NCI-H345 (cell line): ENCODE measurements at regions not wholly inside any gene's neighbourhood (a gene's known extent, or its start where the extent isn't known, plus 50 kb on each side); places are given as distances from the start of the nearest gene placed in this dataset.
A peak's percentile ranks its signal among the peaks of the same experiment; 100 is the strongest.

ENCODE experiments used
- DNase-seq: peaks from one replicate; lab custom pipeline; 2025; lab: John Stamatoyannopoulos, UW

DNA sequence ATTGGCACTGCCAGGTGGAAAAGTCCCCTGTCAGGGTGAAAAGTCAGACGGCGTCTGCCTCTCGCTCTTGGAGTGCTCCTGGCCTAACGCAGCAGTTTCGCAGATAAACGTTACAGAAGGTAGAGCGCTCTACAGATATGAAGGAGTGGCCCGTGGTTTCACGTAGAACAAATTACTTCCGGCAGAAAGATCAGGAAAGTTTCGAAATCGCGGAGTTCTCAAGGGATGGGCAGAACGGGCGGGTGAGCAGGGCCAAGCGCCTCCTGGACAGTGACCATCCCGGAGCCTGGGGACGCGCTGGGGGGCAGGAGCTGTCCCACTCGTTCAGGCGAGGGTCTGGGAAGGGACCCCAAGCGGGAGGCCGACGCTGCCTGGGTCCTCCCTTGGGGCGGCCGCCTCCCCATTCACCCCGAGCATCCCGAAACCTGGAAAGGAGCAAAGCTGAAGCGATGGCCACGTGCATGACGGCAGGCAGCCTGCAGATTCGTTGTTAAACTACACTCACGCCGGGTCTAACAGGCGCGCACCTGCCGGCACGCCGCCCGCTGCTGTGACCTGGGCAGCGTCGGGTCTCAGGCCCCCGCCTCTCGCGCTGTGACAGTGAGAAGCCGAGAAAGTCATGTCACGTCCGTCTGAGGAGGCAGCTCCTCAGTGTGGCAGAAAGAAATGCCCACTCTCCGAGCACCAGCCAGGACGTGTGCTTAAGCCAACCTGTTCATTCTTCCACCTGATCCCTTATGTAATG is 122.9 kb upstream of the SALL3 start:
- DNase-seq: no peak

DNA sequence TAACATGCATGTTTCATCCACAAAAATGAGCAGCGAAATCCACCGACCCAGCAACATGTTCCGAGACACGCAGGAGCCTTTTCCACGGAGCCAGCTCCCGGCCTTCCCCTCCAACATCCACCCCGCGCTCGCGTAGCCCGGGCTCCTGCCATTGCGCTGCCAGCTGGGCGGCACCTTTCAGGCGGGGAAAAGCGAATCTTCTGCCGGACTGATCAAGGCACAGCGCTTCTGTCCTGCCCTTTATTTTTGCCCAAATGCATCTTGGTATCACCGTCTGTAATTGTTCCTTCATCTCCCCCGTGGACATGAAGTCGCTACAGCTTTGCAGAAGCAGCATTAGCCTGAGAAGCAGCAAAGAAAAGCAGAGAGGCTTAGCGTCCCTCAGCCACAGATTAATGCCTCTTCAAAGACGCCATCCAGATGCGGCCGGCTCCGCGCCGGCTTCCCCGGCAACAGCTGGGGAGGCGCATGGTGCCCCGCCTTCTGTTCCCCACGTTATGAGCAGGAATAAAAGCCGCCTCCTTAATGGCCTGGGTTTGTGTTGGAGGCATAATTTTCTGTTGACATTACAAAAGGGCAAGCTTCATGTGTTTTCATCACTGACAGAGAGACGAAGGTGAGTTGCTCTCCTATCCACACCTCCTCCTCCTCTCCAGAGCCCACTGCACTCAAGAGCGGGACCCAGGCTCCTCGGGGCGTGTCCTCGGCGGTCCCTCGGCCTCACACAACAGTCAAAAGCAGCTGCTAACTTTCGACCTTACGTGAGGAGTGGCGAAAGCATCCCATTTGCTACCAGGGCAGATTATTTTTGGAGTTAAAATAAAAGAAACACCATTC is 122.1 kb upstream of the SALL3 start:
- no peak for DNase-seq

DNA sequence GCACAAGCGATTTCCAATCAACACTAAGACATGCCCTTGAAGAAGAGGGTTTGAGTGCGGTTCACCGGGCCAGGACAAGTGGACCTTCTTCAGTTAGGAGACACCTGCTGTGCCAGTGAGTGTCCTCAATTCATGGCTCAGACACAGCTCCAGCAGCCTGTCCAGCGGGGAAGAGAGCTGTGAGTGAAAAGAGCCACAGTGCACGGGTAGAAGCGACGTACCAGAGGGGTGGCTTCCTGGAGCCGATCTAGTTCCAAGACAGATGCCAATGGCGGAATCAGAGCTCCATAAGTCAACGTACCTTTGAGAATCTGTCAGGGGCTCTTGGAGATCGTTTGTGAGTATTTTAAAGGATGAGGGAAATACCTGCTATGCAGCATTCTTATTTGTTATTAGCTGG is 119.9 kb upstream of the SALL3 start:
- DNase-seq: peak; percentile 29

DNA sequence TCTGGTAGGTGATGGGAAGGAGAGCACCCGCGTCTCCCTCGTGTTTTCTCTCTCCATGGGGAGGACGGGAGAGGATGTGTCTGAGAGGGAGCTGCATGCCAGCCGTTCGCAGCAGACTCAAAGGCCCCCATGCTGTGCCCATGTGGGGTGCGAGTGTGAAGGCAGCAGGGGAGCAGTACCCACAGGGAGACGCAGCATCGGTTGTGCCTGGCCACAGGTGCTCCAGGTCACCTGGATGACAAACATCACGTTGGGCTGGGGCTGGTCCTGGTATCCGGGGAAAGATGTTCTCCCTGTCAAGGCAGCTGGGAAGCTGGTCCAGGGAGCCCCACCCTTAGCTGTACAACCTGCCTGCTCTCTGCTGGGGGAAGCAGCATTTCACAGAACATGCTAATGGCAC is 119.5 kb upstream of the SALL3 start:
- peak; percentile 67 for DNase-seq

DNA sequence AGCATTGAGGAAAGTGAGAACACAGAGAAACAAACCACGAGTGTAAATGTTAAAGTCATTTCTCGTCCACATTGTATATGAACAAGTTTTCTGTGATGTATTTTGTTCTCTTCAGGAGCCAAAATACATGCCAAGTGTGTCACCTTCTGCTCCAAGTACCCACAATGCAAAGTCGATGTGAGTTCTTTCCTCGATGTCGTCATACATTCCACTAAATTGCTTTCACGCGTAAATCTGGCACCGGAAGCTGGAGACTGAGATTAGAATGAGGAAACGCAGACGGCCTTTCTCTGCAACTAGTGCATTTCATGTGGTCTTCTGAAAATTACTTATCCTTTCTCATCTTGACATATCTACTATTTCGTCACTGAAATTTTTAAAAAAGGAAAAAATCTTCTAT is 118.5 kb upstream of the SALL3 start:
- DNase-seq: no peak

DNA sequence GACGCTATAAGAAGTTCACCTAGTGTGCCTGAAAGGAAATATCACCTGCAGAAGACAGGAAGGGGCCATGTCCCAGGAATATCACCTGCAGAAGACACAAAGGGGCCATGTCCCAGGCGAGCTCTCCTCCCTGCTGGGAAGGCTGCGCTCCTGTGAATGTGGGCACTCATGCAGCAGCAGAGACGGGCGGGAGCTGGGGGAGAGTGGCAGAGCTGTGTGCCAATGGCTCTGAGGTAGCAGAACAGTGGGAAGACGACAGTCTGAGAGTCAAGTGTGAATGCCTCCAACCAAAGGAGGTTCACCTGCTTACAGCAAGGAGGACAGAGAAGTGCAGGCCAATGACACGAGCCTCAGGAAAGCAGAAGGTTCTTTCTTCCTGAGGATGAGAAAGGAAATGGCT is 117.9 kb upstream of the SALL3 start:
- DNase-seq: peak; percentile 61

DNA sequence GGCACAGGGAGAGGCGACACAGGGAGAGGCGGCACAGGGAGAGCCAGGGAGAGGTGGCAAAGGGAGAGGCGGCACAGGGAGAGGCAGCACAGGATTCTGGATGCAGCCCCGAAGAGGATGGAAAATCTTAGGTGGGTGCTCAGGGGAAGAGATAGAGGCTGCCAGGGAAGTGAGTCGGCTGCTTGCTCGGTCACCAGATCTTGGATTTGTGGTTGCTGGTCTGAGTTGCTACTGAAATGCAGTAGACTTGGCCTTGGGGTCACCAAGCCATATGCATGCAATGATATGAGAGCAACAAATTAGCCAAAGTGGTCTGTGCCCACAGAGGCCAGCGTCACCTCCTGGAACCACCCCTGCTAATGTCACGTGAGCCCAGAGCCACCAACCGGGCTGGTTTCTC is 117.2 kb upstream of the SALL3 start:
- no peak for DNase-seq

DNA sequence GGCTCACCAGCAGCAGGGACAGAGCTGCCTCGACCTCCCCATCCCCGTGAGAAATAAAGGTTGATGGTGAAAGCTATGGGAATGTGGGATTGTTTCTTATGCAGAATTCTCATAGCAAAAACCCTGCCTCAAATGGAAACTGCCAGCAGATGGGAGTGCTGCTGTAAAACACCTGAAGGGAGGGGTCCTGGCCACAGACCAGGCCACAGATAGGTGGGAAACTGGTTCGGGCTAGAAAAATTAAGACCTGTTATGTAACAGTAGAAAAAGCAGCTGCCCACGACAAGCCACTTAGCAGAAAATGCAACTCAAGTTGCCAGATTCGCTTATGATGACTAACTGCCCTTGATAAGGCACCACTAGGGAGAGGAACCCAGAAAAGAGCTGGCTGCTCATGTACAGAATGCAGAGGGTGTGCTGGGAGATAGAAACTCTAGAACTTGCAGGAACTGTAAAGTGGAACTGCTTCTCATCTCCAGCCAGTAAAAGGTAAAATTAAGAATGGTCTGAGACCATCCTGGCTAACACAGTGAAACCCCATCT is 114.5 kb upstream of the SALL3 start:
- no peak for DNase-seq

DNA sequence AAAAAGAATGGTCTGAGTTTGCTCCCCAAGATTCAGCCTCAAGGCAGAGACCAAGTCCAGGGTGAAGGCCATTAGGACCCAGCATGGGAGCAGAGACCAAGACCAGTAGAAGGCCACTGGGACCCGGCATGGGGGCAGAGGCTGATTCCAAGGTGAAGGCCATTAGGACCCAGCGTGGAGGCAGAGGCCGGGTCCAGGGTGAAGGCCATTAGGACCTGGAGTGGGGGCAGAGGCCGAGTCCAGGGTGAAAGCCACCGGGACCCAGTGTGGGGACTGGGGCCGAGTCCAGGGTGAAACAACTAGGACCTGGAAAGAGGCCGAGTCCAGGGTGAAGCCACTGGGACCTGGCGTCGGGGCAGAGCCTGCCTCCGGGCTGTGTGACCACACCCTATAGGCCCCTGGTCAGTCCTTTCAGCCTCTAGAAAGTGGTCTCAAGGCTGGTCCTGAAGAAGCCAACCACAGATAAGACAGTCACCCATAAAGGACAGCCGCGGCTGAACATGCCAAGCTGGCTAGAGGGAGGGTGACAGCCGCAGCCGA is 113.8 kb upstream of the SALL3 start:
- no peak for DNase-seq

DNA sequence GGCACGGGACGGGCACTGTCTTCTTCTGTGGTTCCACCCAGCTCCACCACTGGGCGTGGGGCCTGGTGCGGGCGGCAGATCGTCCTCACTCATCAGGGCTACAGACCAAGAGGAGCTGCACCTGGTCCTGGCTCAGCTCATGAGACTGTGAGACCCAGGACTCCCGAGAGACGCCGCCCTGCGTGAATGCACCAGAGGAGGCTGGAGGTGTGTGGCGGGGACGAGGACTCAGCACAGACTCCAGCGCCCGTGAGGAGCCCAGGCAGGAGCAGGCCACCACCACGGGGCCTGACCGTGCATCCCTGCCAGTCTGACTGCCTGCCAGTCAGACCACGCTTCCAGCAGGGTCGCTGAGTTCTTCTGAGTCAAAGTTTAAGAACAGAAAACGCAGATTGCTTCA is 112.5 kb upstream of the SALL3 start:
- DNase-seq: no peak

DNA sequence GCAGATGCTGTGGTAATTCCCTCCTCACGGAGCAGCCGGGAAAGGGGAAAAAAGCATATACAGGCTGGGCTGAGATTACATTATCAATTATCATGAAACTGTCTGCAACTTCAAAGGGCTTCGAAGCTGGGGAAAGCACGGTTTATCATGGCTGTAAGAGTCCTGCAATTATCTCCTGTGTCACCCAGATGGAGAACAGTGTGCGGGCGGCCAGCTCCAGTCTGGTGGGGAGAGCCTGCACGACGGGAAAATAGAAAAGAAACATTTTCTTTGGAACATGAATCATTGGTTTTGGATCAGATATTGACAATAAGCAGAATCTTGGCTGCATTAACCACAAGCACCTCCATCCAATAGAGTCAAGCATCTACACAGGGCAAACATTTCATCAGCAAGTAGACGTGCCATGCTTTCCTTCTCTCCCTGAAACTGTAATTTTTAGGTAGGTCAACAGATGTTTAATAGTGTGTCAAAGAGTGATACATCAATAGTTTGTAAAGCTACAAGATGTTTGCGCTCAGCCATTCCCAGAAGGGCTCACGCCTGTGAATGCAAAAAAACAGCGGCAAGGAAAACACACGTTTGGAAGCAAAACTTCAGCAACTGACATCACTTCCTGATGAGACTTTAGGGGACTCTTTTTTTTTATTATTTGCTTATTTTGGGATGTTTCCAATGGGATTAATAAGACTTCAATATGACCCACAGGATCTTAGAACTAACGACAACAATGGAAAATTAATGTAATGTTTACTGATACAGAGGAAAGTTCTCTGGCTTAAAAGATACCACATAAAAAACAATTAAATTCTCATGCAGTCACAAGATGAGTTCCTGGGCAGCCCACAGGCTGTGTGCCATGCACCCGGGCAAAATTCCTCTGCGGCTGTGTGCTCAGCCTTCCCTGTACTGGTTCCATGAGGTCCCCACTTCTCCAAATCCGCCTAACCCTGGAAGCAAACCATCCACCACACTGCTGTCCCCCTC is 111.0 kb upstream of the SALL3 start:
- DNase-seq: no peak

DNA sequence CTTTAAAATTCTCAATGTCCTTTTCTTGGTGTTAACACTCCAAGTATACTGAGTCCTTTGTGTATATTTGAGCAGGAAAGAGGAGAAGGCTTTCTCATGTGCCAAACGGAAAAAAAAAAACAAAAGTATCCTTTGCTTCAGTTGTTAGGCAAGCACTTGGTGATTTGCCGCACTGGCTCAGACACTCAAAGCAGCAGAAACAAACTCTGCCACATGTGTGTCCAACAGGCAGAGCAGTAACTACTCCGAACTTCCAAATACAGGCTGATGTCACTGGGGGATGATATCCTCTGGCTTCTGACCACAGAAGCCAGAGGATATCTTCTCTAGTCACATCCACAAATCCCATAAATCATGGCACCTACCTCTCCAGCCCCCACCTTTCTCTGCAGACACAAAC is 108.0 kb upstream of the SALL3 start:
- DNase-seq: no peak

DNA sequence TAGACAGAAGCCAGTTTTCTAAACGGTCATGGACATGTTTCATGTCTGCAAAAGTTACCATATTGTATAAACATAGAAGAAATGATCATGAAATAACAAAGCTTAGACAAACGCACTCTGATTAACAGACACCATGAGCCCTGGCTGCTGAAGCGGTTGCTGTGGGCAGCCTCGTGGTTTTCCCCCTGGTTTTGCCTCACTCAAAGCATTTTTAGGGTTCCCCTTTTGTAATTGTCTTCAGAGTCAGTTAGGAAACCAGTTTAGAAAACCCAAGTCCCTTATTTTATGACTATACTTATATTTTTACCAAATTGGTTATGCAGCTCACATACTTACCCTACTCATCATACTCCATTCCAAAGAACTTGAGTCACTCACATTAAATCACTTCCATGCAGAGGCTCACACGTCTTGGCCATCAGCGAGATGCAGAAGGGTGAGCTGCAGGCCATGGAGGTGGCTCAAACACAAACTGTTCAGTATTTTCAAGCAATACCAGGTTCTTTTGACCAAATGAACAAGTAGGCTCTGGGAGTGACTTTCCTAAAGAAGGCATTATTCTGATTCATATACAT is 105.6 kb upstream of the SALL3 start:
- no peak for DNase-seq

DNA sequence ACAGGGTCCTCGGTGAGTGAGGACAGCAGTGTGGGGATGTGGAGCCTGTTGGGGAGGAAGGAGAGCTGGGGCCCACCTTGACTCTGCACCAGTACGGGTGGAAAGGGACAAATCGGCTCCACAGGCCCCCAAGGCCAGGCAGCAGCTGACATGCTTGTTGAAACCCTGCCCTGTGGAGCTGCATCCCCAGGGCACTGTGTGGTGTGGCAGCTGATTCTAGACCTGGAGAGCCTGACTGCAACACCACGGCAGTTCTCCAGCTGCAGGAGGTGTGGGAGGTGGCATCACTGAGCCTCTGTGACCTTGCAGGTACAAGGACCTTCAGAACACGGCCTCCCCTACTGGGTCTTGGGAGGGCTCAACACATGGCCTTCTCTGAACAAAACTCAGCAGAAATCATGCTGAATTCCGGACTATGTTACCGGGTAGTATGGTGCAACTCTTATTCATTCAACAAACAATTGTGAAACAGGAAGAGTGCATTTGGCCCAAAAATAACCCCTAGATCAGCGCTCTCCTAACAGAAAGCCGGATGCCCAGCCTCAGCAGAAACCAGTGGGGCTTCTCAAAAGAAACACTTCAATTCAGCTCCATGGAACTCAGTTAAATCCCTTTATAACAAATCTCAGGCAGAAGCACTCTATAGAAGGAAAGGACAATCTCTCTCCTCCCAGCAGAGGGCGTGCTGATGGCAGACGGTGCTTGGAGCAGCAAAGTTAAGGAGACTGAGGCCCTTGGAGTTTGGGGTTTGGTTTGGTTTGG is 104.4 kb upstream of the SALL3 start:
- peak; percentile 46 for DNase-seq

DNA sequence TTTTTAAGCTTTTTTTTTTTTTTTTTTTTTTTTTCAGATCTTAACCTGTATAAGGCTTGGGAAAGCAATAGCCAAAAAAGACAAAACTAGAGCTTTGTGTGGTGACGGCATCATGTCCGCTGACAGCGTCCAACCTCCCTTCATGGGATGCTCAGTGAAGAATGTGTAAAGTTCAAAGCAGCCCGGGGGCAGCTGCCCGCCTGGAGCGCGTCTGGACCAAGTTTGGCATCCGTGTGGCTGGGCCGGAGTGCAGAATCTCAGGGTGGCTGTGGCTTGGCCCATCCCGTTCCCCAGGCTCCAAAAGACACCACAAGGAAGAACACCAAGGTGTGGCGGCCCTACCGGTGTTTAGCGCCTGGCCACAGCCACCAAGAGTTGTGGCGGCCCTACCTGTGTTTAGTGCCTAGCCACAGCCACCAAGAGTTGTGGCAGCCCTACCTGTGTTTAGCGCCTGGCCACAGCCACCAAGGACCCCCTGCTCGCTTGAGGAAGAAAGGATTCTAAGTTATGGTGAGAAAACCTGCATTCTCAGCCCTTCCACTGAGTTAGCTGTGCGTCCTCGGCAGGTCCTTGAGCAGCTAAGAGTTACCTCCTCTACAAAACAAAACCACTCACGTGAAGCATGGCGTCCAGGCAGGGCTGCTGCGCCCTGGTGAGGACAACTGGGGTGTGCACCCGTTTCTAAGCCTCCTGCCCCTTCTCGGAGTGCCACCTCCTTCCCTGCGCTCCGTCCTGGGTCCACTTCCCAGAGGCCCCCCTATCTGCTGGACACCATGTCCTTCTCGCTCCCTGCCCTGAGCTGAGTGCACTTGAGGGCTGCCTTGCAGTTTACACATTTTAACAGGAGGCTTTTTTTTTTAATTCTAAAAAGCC is 103.6 kb upstream of the SALL3 start:
- no peak for DNase-seq

DNA sequence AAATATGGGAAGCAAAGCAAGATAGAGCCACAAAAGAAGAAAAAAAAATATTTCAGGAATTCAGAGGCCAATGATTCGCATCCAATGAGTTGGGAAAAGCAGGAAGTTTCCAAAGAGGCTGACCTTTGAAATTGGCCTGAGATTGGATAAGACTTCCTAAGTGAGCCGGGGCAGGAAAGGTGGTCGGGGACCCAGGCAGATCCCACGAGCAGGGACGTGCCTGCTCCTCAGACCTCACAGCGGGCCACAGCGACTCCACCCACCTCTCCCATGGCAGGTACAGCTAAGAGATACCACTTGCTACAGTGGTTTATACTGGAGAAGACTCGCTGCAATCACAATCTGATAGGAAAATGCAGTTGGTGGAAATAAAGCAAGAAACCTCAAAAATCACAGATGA is 102.8 kb upstream of the SALL3 start:
- DNase-seq: no peak

DNA sequence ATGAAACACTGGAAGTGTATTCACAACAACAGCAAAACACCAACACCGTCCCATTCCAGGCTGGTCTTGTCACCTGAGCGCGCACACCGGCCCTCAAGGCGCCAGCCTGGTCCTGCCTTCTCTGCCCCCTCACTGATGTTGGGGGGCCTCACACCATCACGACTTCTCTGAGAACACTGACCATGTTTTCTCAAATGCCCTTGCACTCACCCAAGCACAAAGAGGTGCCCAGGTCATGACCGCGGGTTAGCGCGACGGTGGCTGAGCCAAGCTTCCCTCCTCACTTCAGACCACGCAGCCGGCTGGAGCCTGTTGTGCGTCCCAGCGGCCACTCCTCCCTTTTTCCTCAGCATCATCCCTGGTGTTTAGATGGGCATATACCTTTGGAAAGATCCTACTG is 101.3 kb upstream of the SALL3 start:
- no peak for DNase-seq

DNA sequence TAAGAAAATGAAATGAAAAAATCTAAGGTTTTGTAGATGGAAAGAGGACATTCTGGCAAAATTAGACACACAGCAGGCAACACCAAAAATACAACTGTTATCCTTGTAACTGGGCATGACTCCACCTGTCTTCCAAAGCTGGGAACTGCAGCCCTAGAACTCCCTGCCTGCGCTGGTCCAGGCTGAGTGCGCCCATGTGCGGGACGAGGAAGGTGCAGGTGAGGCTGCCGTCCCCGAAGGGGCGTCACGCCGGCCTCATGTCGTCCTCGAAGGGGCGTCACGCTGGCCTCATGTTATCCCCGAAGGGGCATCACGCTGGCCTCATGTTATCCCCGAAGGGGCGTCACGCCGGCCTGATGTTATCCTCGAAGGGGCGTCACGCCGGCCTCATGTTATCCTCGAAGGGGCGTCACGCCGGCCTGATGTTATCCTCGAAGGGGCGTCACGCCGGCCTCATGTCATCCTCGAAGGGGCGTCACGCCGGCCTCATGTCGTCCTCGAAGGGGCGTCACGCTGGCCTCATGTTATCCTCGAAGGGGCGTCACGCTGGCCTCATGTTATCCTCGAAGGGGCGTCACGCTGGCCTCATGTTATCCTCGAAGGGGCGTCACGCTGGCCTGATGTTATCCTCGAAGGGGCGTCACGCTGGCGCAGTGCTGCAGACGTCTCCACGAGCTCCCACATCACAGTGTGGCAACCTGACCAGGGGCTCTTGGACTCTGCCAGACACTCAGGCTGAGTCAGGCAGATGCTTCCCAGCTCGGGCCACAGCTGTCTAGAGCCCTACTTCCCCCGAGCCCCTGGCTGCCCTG is 100.3 kb upstream of the SALL3 start:
- DNase-seq: peak; percentile 4

DNA sequence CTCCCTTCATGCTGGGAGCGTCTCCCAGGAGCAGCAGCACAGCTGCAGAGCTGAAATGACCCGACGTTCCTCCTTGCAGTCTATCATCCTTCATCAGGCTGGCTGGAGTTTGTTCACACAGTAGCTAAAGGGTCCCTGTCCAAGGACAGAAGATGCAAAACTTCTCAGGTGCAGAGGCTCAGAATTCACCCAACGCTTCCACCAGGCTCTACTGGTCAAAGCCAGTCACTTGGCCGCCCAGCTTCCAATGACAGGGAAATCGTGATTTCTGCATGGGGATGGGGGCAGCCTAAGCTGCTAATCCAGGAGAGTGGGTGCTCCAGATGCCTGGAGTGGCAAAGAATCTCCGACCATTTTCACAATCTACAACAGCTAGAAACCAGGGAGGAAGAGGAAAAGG is 97.0 kb upstream of the SALL3 start:
- DNase-seq: no peak
